ENCODE measurements at regions not wholly inside any gene's neighbourhood (a gene's known extent, or its start where the extent isn't known, plus 50 kb on each side); places are given as distances from the start of the nearest gene placed in this dataset.

- TF ChIP-seq, protein P1, sequence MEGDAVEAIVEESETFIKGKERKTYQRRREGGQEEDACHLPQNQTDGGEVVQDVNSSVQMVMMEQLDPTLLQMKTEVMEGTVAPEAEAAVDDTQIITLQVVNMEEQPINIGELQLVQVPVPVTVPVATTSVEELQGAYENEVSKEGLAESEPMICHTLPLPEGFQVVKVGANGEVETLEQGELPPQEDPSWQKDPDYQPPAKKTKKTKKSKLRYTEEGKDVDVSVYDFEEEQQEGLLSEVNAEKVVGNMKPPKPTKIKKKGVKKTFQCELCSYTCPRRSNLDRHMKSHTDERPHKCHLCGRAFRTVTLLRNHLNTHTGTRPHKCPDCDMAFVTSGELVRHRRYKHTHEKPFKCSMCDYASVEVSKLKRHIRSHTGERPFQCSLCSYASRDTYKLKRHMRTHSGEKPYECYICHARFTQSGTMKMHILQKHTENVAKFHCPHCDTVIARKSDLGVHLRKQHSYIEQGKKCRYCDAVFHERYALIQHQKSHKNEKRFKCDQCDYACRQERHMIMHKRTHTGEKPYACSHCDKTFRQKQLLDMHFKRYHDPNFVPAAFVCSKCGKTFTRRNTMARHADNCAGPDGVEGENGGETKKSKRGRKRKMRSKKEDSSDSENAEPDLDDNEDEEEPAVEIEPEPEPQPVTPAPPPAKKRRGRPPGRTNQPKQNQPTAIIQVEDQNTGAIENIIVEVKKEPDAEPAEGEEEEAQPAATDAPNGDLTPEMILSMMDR (conservative IDR thresholded peaks at IDR 0.05; ENCODE audit: control insufficient read depth, insufficient read depth, low read depth, low read length), result no peak
- no peak for DNase-seq (ENCODE audit: low read depth)
- no peak overlapping the region for H3K4me3 ChIP-seq (ENCODE audit: control insufficient read depth, low read depth, low read length)
Measured at GRCh38 chr3:159924411-159924810, 64.2 kb upstream of the IL12A start.

DNA sequence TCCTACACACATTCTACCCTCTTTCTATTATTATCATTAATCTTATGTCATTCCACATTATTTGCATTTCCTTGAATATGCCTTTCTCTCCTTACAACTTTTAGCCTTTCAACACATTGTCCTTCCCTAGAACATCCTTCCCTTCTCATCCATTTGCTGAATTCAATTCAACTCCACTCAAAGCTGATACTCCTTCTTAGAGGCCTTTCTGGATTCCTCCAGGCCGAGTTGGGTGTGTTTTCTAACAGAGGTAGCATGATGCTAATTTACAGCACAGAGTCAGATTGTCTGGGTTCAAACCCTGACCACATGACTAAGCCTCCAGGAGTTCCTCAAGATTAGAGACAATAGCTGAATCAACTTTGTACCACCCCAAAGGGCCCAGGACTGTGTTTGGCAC, 63.4 kb upstream of the IL12A start:
- TF ChIP-seq, protein P1 (conservative IDR thresholded peaks at IDR 0.05; ENCODE audit: control insufficient read depth, insufficient read depth, low read depth, low read length), result no peak
- no peak for DNase-seq (ENCODE audit: low read depth)
- no peak overlapping the region for H3K4me3 ChIP-seq (ENCODE audit: control insufficient read depth, low read depth, low read length)

DNA sequence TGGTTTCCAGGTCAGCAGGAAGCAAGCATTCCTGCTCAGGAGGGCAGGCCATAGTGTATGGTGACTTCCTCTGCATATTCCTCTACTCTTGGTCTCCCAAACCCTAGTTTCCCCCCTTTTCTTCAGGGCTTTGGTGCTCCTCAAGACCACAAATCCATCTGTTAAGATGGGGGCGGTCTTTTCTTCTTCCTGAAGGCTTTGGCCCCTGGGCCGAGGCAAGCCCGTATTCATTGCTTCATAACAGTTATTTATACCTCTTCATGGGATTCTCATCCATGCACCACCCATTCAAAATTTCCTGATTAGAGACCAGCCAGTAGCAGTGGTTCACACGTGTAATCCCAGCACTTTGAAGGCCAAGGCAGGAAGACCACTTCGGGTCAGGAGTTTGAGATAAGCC, 62.1 kb upstream of the IL12A start:
- DNase-seq (ENCODE audit: low read depth), result no peak
- no peak overlapping the region for H3K4me3 ChIP-seq (ENCODE audit: control insufficient read depth, low read depth, low read length)
- TF ChIP-seq, protein P1 (conservative IDR thresholded peaks at IDR 0.05; ENCODE audit: control insufficient read depth, insufficient read depth, low read depth, low read length), result no peak

DNA sequence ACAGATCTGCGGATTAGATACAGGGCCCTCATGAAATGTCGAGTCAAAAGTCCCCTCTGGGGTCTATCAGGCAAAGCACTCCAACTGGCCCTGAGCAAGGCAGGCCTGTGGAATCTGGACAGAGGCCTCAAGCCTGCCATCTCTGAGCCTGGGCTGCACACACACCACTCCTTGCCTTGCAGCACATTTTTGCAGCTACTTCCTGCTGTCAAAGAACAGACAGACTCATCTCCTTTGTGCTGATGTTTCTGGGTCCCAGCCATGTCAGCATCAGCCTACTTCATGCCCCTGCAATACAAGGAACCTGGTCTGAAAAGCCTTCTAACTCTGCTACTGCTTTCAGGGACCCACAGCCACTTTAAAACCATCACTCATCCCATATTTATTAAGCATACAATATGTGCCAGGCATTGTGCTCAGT, 60.6 kb upstream of the IL12A start:
- no peak overlapping the region for H3K4me3 ChIP-seq (ENCODE audit: control insufficient read depth, low read depth, low read length)
- peak; percentile 44 for DNase-seq (ENCODE audit: low read depth)
- TF ChIP-seq, protein P1 (conservative IDR thresholded peaks at IDR 0.05; ENCODE audit: control insufficient read depth, insufficient read depth, low read depth, low read length), result no peak

DNA sequence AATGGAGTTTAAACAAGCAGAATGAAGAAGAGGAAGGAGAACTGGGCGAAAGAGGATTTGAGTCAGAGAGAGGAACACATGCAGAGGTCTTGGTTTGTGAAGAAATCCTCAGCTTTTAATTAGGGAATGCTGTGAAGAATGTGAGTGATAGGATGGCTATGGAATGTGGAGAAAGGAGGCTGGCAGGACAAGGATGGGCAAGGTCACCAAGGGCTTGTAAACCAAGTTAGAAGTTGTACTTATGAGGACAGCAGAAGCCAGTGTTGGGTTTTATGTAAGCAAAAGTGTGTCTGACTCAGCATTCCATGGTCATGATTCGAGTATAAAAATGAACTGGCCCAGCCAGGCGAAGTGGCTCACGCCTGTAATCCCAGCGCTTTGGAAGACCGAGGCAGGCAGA, 60.0 kb upstream of the IL12A start:
- peak; percentile 98 for DNase-seq (ENCODE audit: low read depth)
- H3K4me3 ChIP-seq (ENCODE audit: control insufficient read depth, low read depth, low read length), result no peak overlapping the region
- TF ChIP-seq, protein P1 (conservative IDR thresholded peaks at IDR 0.05; ENCODE audit: control insufficient read depth, insufficient read depth, low read depth, low read length), result no peak

DNA sequence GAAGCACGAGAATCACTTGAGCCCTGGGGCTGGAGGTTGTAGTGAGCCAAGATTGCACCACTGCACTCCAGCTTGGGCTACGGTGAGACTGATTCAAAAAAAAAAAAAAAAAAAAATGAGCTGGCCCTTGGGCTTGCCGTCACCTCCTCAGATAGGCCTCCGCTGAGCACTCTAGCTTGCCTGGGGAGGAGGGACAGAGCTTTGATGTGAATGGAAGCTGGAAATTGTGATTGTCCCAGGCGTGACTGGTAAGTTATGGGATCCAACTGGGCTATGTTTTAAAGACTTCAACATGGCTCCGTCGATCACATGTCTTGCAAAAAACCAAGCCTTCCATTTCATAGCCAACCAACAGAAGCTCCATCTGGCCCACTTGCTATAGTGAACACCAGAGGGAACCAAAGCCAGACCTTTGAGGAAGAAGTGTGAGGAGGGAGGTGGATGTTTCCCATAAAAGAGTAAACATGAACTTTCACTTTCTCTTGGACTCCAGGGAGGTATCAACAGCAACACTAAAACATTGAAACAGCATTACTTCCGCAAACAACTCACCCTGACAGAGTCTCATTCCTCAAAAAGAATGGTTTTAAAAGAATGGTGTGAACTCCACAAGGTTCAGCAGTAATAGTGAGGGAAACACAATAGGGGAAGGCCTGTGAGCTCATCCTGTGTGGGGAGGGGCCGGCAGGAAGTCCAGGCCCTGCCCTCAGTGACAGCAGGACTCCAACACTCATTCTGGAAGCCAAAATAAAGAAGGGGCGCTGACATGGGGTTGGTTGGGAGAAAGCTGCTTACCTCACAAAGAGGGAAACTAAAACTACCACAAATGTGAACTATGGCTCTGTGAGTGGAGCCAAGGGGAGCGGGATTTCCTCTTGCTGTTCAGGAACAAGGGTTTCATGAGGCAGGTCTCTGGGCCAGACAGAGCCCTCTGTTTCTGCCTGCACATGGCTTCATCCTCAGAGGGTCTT, 59.2 kb upstream of the IL12A start:
- peak; percentile 80 for DNase-seq (ENCODE audit: low read depth)
- TF ChIP-seq, protein P1 (conservative IDR thresholded peaks at IDR 0.05; ENCODE audit: control insufficient read depth, insufficient read depth, low read depth, low read length), result peak; percentile 58
- H3K4me3 ChIP-seq (ENCODE audit: control insufficient read depth, low read depth, low read length), result no peak overlapping the region

All from fibroblast of mammary gland (primary cell).